ENCODE measurements at regions not wholly inside any gene's neighbourhood (a gene's known extent, or its start where the extent isn't known, plus 50 kb on each side); places are given as distances from the start of the nearest gene placed in this dataset.

- TF ChIP-seq POLR2A (IDR thresholded peaks at IDR 0.05) (no peak), POLR2AphosphoS5 (IDR thresholded peaks at IDR 0.05) (peak in 2 of 3 donors; percentile 75 to 77), CTCF (IDR thresholded peaks at IDR 0.05 in 8 of 11, conservative IDR thresholded peaks at IDR 0.05 in 3 of 11) (no peak)
- Histone ChIP-seq H3K4me3 (peak overlapping the region in 4 of 8 donors; percentile 7 to 47 (median 12)), H3K9me3 (no peaks in the 10 kb centered on the region), H3K36me3 (no peaks in the 10 kb centered on the region), H3K27me3 (replicated peaks in 1 of 7) (no peaks in the 10 kb centered on the region), H3K4me1 (peaks cover 25 to 75% (median 57%) of the 10 kb centered on the region in 6 donors), H3K27ac (peak overlapping the region; percentile 29 to 80 (median 60))
- peak; percentile 86 for DNase-seq
- intact Hi-C loops (cut with DNase I; ENCODE audit: low total_unique reads) = no loop called here
- 25 to 45% (median 28%) methylated on average over 9 of the region's 9 CpGs for WGBS, 5 donors
Observed at GRCh38 chr10:7471720-7472367, 61.0 kb upstream of the SFMBT2 start.

- DNase-seq = no peak
- WGBS, 5 donors = 62 to 88% (median 74%) methylated on average over 2 of the region's 2 CpGs
- Histone ChIP-seq H3K4me1 (peaks cover 25 to 61% (median 48%) of the 10 kb centered on the region in 6 donors), H3K27ac (peak overlapping the region in 1 of 8 donors; percentile 75), H3K9me3 (no peaks in the 10 kb centered on the region), H3K27me3 (replicated peaks in 1 of 7) (no peaks in the 10 kb centered on the region), H3K36me3 (no peaks in the 10 kb centered on the region), H3K4me3 (no peak overlapping the region)
- intact Hi-C loops (cut with DNase I; ENCODE audit: low total_unique reads) = no loop called here
- TF ChIP-seq CTCF (IDR thresholded peaks at IDR 0.05 in 8 of 11, conservative IDR thresholded peaks at IDR 0.05 in 3 of 11) = no peak
- no peak for TF ChIP-seq POLR2A (IDR thresholded peaks at IDR 0.05)
- no peak for TF ChIP-seq POLR2AphosphoS5 (IDR thresholded peaks at IDR 0.05)
Observed at GRCh38 chr10:7470371-7470770, 59.5 kb upstream of the SFMBT2 start.

GRCh38 chr10:7467031-7467667 lies 56.3 kb upstream of the SFMBT2 start:
- H3K27me3 ChIP-seq (replicated peaks in 1 of 7) = no peaks in the 10 kb centered on the region
- H3K36me3 ChIP-seq = no peaks in the 10 kb centered on the region
- intact Hi-C loops (cut with DNase I; ENCODE audit: low total_unique reads) = no loop called here
- H3K27ac ChIP-seq = no peak overlapping the region
- H3K9me3 ChIP-seq = no peaks in the 10 kb centered on the region
- H3K4me3 ChIP-seq = no peak overlapping the region
- WGBS, 5 donors = 89 to 94% (median 91%) methylated on average over 7 of the region's 7 CpGs
- no peak for DNase-seq
- TF ChIP-seq CTCF (IDR thresholded peaks at IDR 0.05 in 8 of 11, conservative IDR thresholded peaks at IDR 0.05 in 3 of 11) = no peak
- TF ChIP-seq POLR2AphosphoS5 (IDR thresholded peaks at IDR 0.05) = no peak
- no peak for TF ChIP-seq POLR2A (IDR thresholded peaks at IDR 0.05)
- H3K4me1 ChIP-seq = peaks cover 12 to 29% (median 20%) of the 10 kb centered on the region in 6 donors

GRCh38 chr10:7464691-7465090 lies 53.9 kb upstream of the SFMBT2 start:
- intact Hi-C loops (cut with DNase I; ENCODE audit: low total_unique reads) = no loop called here
- TF ChIP-seq POLR2A (IDR thresholded peaks at IDR 0.05) = no peak
- TF ChIP-seq CTCF (IDR thresholded peaks at IDR 0.05 in 8 of 11, conservative IDR thresholded peaks at IDR 0.05 in 3 of 11) = no peak
- no peak for TF ChIP-seq POLR2AphosphoS5 (IDR thresholded peaks at IDR 0.05)
- H3K4me3 ChIP-seq = no peak overlapping the region
- 65 to 82% (median 75%) methylated on average over 8 of the region's 8 CpGs for WGBS, 5 donors
- H3K9me3 ChIP-seq = no peaks in the 10 kb centered on the region
- peaks cover 0 to 4% (median 0%) of the 10 kb centered on the region in 6 donors for H3K4me1 ChIP-seq
- no peak for DNase-seq
- no peaks in the 10 kb centered on the region for H3K36me3 ChIP-seq
- no peaks in the 10 kb centered on the region for H3K27me3 ChIP-seq (replicated peaks in 1 of 7)
- H3K27ac ChIP-seq = no peak overlapping the region

Measured in spleen (tissue), 11 donors.